HUES6 (cell line): ENCODE measurements at regions not wholly inside any gene's neighbourhood (a gene's known extent, or its start where the extent isn't known, plus 50 kb on each side); places are given as distances from the start of the nearest gene placed in this dataset.

Experiments
- H3K27ac ChIP-seq: 2 replicates; pipeline ENCODE4 v1.7.0; 2013; ENCODE audit warnings: low read depth, mild to moderate bottlenecking, low read length, inconsistent platforms
- H3K27me3 ChIP-seq: 2 replicates; pipeline ENCODE4 v1.6.1; 2013; ENCODE audit warnings: low read length; ENCODE audit not compliant: control insufficient read depth, insufficient read depth
- H3K36me3 ChIP-seq: 2 replicates; pipeline ENCODE4 v1.6.1; 2013; ENCODE audit warnings: low read length; ENCODE audit not compliant: control insufficient read depth, insufficient read depth
- H3K4me1 ChIP-seq: 2 replicates; pipeline ENCODE4 v1.6.1; 2013; ENCODE audit warnings: low read length; ENCODE audit not compliant: control insufficient read depth, insufficient read depth
- H3K4me3 ChIP-seq: 2 replicates; pipeline ENCODE4 v1.5.1; 2013; ENCODE audit warnings: low read depth, low read length
- H3K9ac ChIP-seq: one replicate; pipeline ENCODE4 v1.6.1; 2013; ENCODE audit warnings: mild to moderate bottlenecking, low read length
- H3K9me3 ChIP-seq: 2 replicates; pipeline ENCODE4 v1.6.1; 2013; ENCODE audit warnings: low read depth, low read length; ENCODE audit not compliant: control insufficient read depth, insufficient read depth

GRCh38 chr12:53838978-53839377 lies 87.2 kb upstream of the CISTR start:
- Histone ChIP-seq H3K9ac (no peak overlapping the region), H3K36me3 (no peaks in the 10 kb centered on the region), H3K27ac (no peak overlapping the region), H3K4me3 (no peak overlapping the region), H3K9me3 (no peaks in the 10 kb centered on the region), H3K4me1 (no peaks in the 10 kb centered on the region), H3K27me3 (peaks cover 77% of the 10 kb centered on the region; the same call in 1 of the 2 replicates)

- Histone ChIP-seq H3K4me1 (peaks cover 7% of the 10 kb centered on the region), H3K27me3 (peaks cover 74% of the 10 kb centered on the region; the same call in 1 of the 2 replicates), H3K9me3 (no peaks in the 10 kb centered on the region)
Measured at GRCh38 chr12:53840316-53840715, 88.5 kb upstream of the CISTR start.

GRCh38 chr12:53842686-53843085 lies 90.9 kb upstream of the CISTR start:
- peaks cover 8% of the 10 kb centered on the region for H3K4me1 ChIP-seq
- H3K9me3 ChIP-seq: no peaks in the 10 kb centered on the region
- peaks cover 71% of the 10 kb centered on the region for H3K27me3 ChIP-seq
- no peak overlapping the region for H3K27ac ChIP-seq
- no peak overlapping the region for H3K9ac ChIP-seq
- H3K36me3 ChIP-seq: no peaks in the 10 kb centered on the region
- no peak overlapping the region for H3K4me3 ChIP-seq

More at GRCh38 chr12:53840316-53840715, 88.5 kb upstream of the CISTR start:
- no peak overlapping the region for H3K4me3 ChIP-seq
- H3K27ac ChIP-seq: no peak overlapping the region
- no peaks in the 10 kb centered on the region for H3K36me3 ChIP-seq
- H3K9ac ChIP-seq: no peak overlapping the region

GRCh38 chr12:53843545-53843944 lies 91.8 kb upstream of the CISTR start:
- Histone ChIP-seq H3K4me1 (peaks cover 8% of the 10 kb centered on the region), H3K36me3 (no peaks in the 10 kb centered on the region), H3K27ac (no peak overlapping the region), H3K9me3 (no peaks in the 10 kb centered on the region), H3K27me3 (peaks cover 77% of the 10 kb centered on the region), H3K9ac (no peak overlapping the region), H3K4me3 (no peak overlapping the region)

GRCh38 chr12:53844994-53845844 lies 93.4 kb upstream of the HOXC13 start:
- Histone ChIP-seq H3K27ac (no peak overlapping the region), H3K27me3 (peaks cover 74% of the 10 kb centered on the region), H3K4me3 (no peak overlapping the region), H3K9ac (no peak overlapping the region), H3K36me3 (no peaks in the 10 kb centered on the region), H3K4me1 (peaks cover 8% of the 10 kb centered on the region), H3K9me3 (no peaks in the 10 kb centered on the region)

GRCh38 chr12:53845932-53846331 lies 92.7 kb upstream of the HOXC13 start:
- H3K4me1 ChIP-seq: peaks cover 8% of the 10 kb centered on the region
- no peaks in the 10 kb centered on the region for H3K9me3 ChIP-seq
- peaks cover 75% of the 10 kb centered on the region for H3K27me3 ChIP-seq
- no peaks in the 10 kb centered on the region for H3K36me3 ChIP-seq
- no peak overlapping the region for H3K27ac ChIP-seq
- no peak overlapping the region for H3K9ac ChIP-seq
- H3K4me3 ChIP-seq: no peak overlapping the region

- Histone ChIP-seq H3K27ac (no peak overlapping the region), H3K9ac (no peak overlapping the region), H3K9me3 (no peaks in the 10 kb centered on the region), H3K4me3 (no peak overlapping the region), H3K36me3 (no peaks in the 10 kb centered on the region), H3K4me1 (peaks cover 8% of the 10 kb centered on the region), H3K27me3 (peaks cover 65% of the 10 kb centered on the region)
Measured at GRCh38 chr12:53849113-53849512, 89.5 kb upstream of the HOXC13 start.

- no peak overlapping the region for H3K27ac ChIP-seq
- H3K27me3 ChIP-seq: peaks cover 65% of the 10 kb centered on the region
- no peak overlapping the region for H3K9ac ChIP-seq
- no peaks in the 10 kb centered on the region for H3K9me3 ChIP-seq
- H3K36me3 ChIP-seq: no peaks in the 10 kb centered on the region
- H3K4me3 ChIP-seq: no peak overlapping the region
- peaks cover 6% of the 10 kb centered on the region for H3K4me1 ChIP-seq
Measured at GRCh38 chr12:53849656-53850055, 89.0 kb upstream of the HOXC13 start.

GRCh38 chr12:53852061-53852460 lies 86.6 kb upstream of the HOXC13 start:
- Histone ChIP-seq H3K36me3 (no peaks in the 10 kb centered on the region), H3K9ac (no peak overlapping the region), H3K9me3 (no peaks in the 10 kb centered on the region), H3K27ac (no peak overlapping the region), H3K4me1 (no peaks in the 10 kb centered on the region), H3K27me3 (peaks cover 61% of the 10 kb centered on the region; the same call in 1 of the 2 replicates), H3K4me3 (no peak overlapping the region)

GRCh38 chr12:53852992-53853391 lies 85.6 kb upstream of the HOXC13 start:
- no peak overlapping the region for H3K27ac ChIP-seq
- H3K36me3 ChIP-seq: no peaks in the 10 kb centered on the region
- H3K9me3 ChIP-seq: no peaks in the 10 kb centered on the region
- no peaks in the 10 kb centered on the region for H3K4me1 ChIP-seq
- peaks cover 56% of the 10 kb centered on the region; the same call in 1 of the 2 replicates for H3K27me3 ChIP-seq
- no peak overlapping the region for H3K9ac ChIP-seq
- no peak overlapping the region for H3K4me3 ChIP-seq

GRCh38 chr12:53854701-53855316 lies 83.8 kb upstream of the HOXC13 start:
- Histone ChIP-seq H3K9ac (no peak overlapping the region), H3K36me3 (no peaks in the 10 kb centered on the region), H3K27me3 (peaks cover 39% of the 10 kb centered on the region; the same call in 1 of the 2 replicates), H3K9me3 (no peaks in the 10 kb centered on the region), H3K27ac (no peak overlapping the region), H3K4me1 (no peaks in the 10 kb centered on the region), H3K4me3 (no peak overlapping the region)
